Right renal pelvis (tissue), 4 donors: ENCODE measurements at regions not wholly inside any gene's neighbourhood (a gene's known extent, or its start where the extent isn't known, plus 50 kb on each side); places are given as distances from the start of the nearest gene placed in this dataset.
"Not testable (repeated sequence)": the region's sequence is repeated elsewhere in the genome, so short reads cannot be mapped to it uniquely, and the experiment has no call there.

Source experiments
- DNase-seq, 4 donors: peaks; one replicate each; pipeline ENCODE4 v3.0.0-alpha.2; 2013; ENCODE audit warnings: low read depth in 4 of 4, low spot score in 3 of 4, missing footprints in 1 of 4

DNA sequence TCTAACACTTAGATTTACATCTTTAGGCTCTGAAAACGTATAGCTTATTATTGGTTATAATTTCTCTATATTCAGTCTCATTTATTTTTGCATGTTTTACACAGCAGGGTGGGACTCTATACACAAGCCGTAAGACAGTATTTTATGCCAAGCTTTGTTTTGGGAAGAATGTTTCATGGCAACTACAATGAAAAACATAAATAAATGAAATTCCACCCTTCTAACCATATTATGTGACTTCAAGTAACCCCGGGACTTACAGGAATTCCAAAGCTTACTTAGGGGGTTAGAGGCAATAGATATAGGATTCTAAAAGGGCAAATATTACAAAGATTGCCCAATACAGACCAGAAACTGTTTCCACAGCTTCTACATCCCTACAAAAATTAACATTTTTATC lies 370.9 kb downstream of the PRR32 start:
- DNase-seq, result no peak

DNA sequence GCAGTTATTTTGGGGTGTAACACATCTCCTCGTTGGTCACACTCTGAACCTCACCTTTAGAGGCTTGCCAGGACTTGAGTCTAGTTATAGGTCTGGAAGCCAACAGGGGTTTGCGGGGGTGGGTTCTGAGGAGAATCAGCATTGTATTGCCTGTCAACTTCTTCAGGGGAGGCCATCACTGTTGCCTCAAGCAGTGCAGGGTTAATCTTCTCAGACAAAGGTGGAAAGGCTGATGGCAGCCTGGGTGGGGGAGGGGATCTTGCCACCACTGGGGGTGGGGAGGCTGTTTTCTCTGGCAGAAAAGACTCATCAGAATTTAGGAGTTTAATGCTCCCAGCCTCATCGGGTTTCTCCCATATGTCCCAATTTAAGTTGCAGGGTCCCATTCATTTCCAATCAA lies 387.8 kb downstream of the PRR32 start:
- no peak for DNase-seq

DNA sequence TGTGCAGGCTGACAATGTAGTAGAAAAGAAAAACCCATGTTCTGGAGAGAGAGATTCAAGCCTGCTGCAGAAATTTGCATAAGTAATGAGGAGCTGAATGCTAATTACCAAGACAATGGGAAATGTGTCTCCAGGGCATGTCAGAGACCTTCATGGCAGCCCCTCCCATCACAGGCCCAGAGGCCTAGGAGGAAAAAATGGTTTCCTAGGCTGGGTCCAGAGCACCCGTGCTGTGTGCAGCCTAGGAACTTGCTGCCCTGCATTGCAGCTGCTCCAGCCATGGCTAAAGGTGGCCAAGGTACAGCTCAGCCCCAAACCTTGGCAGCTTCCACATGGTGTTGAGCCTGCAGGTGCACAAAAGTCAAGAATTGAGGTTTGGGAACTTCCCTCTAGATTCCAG lies 402.3 kb downstream of the PRR32 start:
- DNase-seq, result not testable (repeated sequence)

DNA sequence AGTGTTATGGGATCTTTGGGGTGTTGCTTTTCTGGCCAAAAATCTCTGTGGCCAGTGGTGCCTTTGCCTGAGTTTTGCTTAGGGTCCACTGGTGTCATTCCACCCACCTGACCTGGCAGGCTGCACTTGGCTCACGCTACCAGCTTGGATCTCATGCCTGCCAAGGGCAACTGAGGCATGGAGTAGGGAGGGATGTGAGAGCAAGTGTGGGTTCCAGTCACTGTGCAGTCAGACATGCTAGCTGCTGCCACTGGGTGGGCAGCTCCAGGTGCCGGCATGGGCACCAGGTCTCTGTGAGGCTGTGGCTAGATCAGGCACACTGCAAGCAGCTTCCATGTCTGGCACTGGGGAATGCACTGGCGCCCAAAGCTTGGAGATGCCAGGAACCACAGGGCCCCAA lies 424.1 kb downstream of the PRR32 start:
- no peak for DNase-seq

DNA sequence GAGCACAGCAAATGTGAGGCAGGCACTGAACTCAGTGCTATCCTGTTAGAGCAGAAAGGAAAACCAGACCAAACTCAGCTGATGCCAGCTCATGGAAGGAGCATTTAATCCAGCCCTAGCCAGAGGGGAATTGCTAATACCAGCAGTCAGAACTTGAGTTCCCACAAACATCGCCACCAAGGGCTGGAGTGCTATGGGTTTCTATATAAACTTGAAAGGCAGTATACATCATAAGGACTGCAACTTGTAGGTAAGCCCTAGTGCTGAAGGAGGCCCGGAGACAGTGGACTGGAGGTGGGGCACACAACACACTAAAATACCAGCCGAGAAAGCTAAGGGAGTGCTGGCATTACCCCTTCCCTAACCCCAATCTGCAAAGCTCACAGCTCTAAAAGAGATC lies 440.2 kb downstream of the PRR32 start:
- no peak for DNase-seq

DNA sequence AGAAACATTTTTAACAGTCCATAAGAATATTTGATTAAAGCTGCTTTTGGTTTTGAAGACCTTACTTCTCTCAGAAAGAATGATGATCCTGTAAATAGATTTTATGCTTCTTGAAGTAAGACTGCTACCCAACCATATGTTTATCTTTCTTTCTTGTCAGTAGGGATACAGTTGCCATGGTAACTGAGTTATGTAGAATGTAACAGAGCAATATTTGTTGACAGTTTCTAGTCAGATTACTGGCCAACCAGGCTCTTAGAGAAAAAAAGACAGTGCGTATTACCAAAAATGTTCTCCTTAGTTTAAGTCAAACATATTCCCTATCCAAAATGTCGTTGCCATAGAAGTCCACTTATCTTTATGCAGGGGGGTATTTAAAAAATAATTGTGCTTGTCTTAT lies 456.8 kb downstream of the PRR32 start:
- DNase-seq, result no peak

DNA sequence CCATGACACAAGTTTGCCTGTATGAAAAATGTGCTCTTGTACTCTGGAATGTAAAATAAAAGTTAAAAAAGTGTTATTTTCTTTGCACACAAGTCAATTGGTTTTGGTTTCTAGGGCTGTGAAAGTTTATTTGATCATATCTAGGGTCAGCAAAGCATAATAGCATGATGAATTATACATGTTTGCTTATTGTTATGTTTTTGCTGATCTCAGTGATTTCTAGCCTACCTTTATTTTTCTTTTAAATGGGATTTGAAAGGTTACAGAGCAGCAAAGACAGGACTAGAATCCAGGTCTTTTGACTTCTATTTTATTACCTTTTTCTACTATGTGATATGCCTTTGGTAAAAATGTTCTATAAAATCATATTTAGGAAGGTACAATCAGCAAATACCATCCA lies 481.0 kb downstream of the PRR32 start:
- no peak for DNase-seq

DNA sequence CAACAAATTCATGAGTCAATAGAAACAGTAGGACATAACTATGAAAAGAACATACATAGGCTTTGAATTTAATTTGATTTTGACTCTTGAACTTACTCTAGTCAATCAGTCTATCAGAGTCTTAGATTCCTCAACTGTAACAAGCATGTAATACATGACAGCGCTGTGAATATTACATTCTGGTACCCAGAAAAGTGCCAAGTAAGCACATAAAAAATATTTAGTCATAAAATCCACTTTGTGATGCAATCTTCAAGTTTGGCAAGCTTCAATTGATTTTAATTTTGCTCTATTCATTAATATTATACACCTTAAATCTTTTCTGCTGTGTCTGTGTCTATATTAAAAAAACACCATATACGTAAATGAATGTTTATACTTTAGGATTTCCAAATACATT lies 483.3 kb downstream of the PRR32 start:
- no peak for DNase-seq

DNA sequence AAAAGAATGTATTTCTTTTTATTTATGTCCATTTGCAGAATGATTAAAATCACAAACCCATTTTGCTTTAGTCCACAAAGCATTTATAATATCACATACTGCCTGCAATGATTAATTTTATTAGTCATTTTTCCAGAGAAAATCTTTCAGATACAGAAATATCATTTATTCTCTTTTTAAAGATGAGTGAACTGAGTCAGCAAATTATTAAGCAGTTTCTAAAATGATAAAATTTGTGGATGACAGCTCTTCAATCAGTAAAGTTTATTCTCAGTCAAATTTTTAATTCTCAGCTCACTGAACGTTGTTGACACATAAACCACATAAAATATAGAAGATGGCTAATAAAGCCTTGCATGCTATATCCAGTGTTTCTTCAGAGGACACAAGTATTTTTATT lies 485.5 kb downstream of the PRR32 start:
- DNase-seq, result no peak

DNA sequence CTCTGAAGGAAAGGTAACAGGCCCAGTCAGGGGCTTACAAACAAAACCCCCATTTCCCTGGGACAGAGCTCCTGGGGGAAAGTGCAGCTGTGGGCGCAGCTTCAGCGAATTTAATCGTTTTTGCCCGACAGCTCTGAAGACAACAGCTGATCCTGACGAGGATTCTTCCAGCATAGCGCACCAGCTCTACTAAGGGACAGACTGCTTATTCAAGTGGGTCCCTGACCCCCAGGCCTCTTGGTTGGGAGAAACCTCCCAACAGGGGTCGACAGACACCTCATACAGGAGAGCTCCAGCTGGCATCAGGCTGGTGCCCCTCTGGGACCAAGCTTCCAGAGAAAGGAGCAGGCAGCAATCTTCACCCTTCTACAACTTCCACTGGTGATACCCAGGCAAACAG lies 486.7 kb downstream of the PRR32 start:
- no peak for DNase-seq

DNA sequence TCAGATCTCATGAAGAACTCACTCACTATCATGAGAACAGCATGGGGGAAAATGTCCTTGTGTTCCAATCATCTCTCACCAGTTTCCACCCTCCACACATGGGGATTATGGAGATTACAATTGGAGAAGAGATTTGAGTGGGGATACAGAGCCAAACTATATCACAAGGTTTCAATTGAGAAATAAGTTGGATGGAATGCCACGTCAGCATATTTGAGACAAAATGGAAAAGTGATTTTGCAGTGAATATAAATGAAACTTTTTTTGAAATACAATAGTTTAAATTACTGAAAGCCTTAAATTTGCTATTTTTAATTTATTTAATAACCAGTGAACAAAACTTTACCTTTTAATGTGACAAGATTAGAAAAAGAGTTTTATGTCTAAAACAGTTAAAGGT lies 494.1 kb downstream of the PRR32 start:
- DNase-seq, result no peak

DNA sequence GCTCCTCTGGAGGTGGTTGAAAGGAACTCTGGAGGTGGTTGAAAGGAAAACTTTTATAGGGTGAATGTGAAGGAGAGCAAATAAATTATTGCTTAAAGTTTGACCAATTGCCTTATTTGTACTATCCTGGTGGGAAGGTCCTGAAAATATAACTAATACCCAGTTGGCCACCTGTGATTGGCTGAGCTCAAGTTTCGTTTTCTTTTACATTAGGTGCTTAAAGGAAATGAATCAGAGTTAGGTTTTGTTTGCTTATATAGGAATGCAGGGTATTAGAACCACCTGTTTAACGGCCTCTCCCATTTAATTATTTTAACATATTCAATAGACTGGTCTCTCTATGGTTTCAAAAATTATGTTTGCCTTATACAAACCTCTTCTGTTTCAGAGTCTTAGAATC lies 497.6 kb downstream of the PRR32 start:
- no peak for DNase-seq

DNA sequence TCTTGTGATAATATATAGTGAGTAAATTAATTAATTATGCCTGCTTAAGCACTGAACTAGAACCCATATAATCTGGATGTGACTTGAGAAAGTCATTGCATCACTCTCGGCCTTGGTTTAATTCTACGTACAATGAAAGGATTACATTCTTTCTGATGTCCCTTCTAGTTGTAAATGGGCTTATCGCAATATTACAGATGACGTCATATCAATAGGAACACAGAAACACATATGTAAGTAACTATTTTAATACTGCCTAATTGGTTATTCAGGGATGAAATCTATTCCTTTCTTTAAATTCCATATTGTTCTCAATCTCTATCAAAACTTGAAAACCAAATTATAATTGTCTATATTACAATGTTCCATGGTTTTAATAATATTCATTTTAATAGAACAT lies 504.6 kb downstream of the PRR32 start:
- DNase-seq, result no peak
